HG03095 (cell line): ENCODE measurements at regions not wholly inside any gene's neighbourhood (a gene's known extent, or its start where the extent isn't known, plus 50 kb on each side); places are given as distances from the start of the nearest gene placed in this dataset.
"Not testable (repeated sequence)": the region's sequence is repeated elsewhere in the genome, so short reads cannot be mapped to it uniquely, and the experiment has no call there.

Source experiments
- ATAC-seq: cut with Tn5 transposase; IDR thresholded peaks from one replicate; pipeline ENCODE4 v1.9.1; 2021; ENCODE audit warnings: moderate library complexity; ENCODE audit not compliant: unreplicated experiment

- ATAC-seq = no peak
Measured at GRCh38 chr2:195471163-195471562, 185.9 kb upstream of the SLC39A10 start.

DNA sequence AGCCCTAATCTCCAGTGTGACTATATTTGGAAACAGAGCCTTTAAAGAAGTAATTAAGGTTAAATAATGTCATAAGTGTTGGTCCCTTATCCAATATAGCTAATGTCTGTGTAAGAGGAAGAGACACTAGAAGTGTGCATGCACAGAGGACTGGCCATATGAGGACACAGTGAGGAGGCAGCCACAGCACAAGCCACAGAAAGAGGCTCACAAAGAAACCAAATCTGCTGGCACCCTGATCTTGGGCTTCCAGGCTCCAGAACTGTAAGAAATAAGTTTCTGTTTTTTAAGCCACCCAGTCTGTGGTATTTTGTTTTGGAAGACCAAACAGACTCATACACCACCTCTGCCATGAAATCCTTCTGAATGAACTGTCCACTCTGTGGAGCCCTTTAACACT lies 186.4 kb upstream of the SLC39A10 start:
- ATAC-seq = no peak

- ATAC-seq = peak; percentile 81
Measured at GRCh38 chr2:195468771-195469170, 188.3 kb upstream of the SLC39A10 start.

GRCh38 chr2:195466427-195466826 lies 190.6 kb upstream of the SLC39A10 start:
- ATAC-seq = no peak

GRCh38 chr2:195461010-195461409 lies 196.0 kb upstream of the SLC39A10 start:
- ATAC-seq = no peak

- ATAC-seq = no peak
Measured at GRCh38 chr2:195458936-195459335, 198.1 kb upstream of the SLC39A10 start.

DNA sequence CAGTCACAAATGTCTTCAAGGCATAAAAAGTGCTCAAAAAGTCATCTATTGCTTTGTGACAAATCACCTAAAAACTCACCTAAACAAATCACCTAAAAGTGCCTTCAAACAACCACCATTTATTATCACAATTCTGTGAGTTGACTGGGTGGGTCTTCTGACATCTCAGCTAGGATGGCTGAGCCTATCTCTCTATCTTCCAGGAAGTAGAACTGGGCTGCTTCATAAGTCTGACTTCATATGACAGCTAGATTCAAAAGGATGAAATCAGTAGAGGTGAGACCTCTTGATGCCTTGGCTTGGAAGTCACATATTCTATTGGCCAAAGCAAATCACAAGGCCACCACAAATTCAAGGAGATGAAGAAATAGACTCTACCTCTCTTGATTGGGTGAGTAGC lies 199.2 kb upstream of the SLC39A10 start:
- no peak for ATAC-seq

DNA sequence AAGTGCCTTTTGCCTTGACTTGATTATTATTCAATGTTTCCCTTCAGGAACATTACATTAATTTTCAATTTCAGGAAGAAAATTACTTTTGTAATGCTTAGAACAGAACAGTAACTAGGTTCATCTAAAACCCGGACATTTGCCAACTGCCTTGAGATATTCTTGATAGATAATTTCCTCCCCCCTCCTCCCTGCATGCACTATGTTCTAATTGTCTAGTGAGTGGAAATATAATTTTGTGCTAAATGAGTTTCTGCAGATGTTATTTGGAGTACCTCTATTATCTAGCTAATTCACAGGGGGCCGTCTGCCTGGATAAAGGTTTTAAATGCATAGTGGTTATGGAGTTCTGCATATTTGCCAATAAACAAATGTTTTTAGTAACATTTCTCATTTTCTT lies 200.3 kb upstream of the SLC39A10 start:
- ATAC-seq = no peak

GRCh38 chr2:195451160-195451559 lies 205.9 kb upstream of the SLC39A10 start:
- no peak for ATAC-seq

DNA sequence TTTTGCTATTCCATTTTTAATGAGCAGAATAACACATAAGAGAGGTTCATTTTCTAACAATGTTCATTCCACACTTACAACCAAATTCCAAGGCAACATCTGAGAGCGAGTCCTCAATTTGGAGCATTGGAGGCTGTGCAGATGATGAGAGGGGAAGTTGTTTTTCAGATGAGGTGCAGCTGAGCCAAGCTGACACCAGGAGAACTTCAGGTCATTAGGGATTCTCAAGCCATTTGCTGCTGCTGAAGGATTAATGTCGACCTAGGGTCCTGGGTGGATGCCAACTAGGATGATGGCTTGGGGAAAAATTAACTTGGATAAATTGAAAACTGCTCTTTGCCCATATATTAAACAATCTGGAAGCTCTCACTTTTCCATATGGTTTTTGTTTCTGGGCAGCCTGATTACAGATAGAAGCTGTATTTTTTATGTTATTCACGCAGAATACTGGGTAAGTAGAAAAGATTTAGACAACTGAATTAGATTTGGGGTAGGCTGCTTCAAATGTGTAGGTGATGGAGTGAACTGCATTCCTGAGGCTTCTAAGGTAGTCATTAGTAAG lies 206.4 kb upstream of the SLC39A10 start:
- ATAC-seq = no peak

GRCh38 chr2:195447323-195447975 lies 209.6 kb upstream of the SLC39A10 start:
- ATAC-seq = no peak

DNA sequence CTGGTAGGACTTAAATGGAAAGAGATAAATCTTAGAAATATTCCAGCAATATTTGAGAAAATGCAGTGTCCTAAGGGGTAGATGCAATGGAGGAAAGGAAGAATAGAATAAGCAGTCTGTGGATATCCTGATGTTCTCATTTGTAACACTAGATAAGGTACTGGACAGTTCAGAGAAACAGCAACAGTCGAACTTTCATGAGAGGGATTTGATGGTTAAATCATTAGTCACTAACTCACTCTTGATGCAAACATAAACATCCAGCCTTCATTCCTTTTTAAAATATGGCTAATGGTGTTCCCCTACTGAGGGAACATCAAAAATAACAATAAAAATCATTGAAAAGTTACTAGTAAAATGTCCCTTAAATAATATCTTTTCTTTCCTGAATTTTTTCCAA lies 211.4 kb upstream of the SLC39A10 start:
- ATAC-seq = no peak

GRCh38 chr2:195443926-195444325 lies 213.1 kb upstream of the SLC39A10 start:
- ATAC-seq = no peak

- no peak for ATAC-seq
Measured at GRCh38 chr2:195442458-195443175, 214.4 kb upstream of the SLC39A10 start.

- ATAC-seq = no peak
Measured at GRCh38 chr2:195438692-195439091, 218.3 kb upstream of the SLC39A10 start.

- ATAC-seq = no peak
Measured at GRCh38 chr2:195437521-195437920, 219.5 kb upstream of the SLC39A10 start.

GRCh38 chr2:195434346-195434745 lies 222.7 kb upstream of the SLC39A10 start:
- ATAC-seq = no peak

- not testable (repeated sequence) for ATAC-seq
Measured at GRCh38 chr2:195433729-195434128, 223.3 kb upstream of the SLC39A10 start.

DNA sequence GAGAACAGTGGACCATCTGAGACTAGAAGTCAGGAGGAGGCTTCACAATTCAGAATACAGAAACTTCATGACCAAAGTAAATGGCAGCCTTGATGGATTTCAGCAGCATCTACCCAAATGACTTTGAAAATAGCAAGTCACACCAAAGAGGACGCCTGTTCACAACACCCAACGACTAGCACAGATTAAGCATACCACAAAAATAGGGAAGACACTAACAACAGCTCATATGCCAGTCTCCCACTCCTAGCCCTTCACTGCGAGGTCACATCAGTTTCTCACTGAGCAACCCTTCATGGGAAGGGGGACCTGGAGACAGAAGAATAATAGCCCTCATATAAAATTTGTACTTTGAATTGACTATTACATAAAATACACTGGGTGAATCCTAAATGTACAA lies 228.4 kb upstream of the SLC39A10 start:
- ATAC-seq = no peak

DNA sequence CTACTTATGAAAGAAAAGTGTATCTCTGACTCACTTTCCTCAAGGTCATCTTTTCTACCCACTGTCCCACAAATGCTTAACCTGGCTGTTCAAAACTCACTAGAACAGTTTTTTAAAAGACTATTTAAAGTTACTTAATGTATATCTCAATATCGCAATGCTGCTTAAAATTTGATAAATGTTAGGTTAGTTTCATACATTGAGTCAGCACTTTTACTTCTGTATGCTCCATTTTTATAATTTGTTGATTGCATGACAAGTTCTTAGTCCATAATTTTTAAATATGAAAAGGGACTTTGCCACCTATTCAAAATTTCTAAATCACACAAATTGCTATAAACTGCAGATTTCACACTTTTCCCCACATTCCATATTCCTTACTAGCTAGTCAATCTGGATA lies 231.7 kb upstream of the SLC39A10 start:
- no peak for ATAC-seq

GRCh38 chr2:195419033-195419432 lies 238.0 kb upstream of the SLC39A10 start:
- no peak for ATAC-seq

GRCh38 chr2:195414537-195415100 lies 242.4 kb upstream of the SLC39A10 start:
- no peak for ATAC-seq
